ENCODE measurements at regions not wholly inside any gene's neighbourhood (a gene's known extent, or its start where the extent isn't known, plus 50 kb on each side); places are given as distances from the start of the nearest gene placed in this dataset.

DNA sequence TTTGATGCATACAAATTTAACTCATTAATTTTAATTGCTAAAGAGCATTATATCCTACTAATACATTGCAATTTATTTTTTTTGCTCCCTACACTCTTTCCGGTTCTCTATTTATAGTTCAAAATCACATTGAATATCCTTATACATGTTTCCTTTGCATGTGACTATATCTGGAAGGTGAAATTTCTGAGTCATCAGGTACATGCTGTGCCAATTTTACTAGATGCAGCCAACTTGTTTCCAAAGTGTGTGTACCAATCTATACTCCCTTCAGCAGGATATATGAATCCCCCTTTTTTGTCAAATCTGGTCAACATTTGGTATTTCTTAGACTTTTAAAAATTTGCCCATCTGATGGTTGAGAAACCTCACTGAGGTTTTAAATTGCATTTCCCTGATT, 602.9 kb upstream of the CAMK1G start:
- TF ChIP-seq, protein P1, sequence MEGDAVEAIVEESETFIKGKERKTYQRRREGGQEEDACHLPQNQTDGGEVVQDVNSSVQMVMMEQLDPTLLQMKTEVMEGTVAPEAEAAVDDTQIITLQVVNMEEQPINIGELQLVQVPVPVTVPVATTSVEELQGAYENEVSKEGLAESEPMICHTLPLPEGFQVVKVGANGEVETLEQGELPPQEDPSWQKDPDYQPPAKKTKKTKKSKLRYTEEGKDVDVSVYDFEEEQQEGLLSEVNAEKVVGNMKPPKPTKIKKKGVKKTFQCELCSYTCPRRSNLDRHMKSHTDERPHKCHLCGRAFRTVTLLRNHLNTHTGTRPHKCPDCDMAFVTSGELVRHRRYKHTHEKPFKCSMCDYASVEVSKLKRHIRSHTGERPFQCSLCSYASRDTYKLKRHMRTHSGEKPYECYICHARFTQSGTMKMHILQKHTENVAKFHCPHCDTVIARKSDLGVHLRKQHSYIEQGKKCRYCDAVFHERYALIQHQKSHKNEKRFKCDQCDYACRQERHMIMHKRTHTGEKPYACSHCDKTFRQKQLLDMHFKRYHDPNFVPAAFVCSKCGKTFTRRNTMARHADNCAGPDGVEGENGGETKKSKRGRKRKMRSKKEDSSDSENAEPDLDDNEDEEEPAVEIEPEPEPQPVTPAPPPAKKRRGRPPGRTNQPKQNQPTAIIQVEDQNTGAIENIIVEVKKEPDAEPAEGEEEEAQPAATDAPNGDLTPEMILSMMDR (IDR thresholded peaks at IDR 0.05) = no peak
- no peak for TF ChIP-seq ZFX (IDR thresholded peaks at IDR 0.05; ENCODE audit: borderline replicate concordance)
